Neural progenitor cell (in vitro differentiated cells): ENCODE measurements at regions not wholly inside any gene's neighbourhood (a gene's known extent, or its start where the extent isn't known, plus 50 kb on each side); places are given as distances from the start of the nearest gene placed in this dataset.

Experiments
- DNase-seq: peaks from one replicate; pipeline ENCODE4 v3.0.0-alpha.2; 2016; ENCODE audit warnings: low spot score
- H2AFZ ChIP-seq: fragments of 200-600 bp; sonication (generic); replicated peaks from 2 replicates; pipeline ENCODE4 v1.6.1; 2016; ENCODE audit warnings: antibody characterized with exemption
- H3F3A ChIP-seq: fragments of 200-600 bp; sonication (generic); 2 replicates; pipeline ENCODE4 v1.6.1; 2016; ENCODE audit warnings: antibody characterized with exemption, low read depth
- H3K27ac ChIP-seq: fragments of 200-600 bp; sonication (generic); 2 replicates; pipeline ENCODE4 v1.5.1; 2016; ENCODE audit warnings: mild to moderate bottlenecking
- H3K27me3 ChIP-seq: fragments of 200-600 bp; sonication (generic); 2 replicates; pipeline ENCODE4 v1.6.1; 2016; ENCODE audit warnings: mild to moderate bottlenecking, moderate library complexity
- H3K36me3 ChIP-seq: fragments of 200-600 bp; sonication (generic); 2 replicates; pipeline ENCODE4 v1.5.1; 2016
- H3K4me1 ChIP-seq: fragments of 200-600 bp; sonication (generic); 2 replicates; pipeline ENCODE4 v1.6.1; 2016; ENCODE audit warnings: mixed run types
- H3K4me2 ChIP-seq: fragments of 200-600 bp; sonication (generic); 2 replicates; pipeline ENCODE4 v1.6.1; 2016
- H3K4me3 ChIP-seq: fragments of 200-600 bp; sonication (generic); 2 replicates; pipeline ENCODE4 v1.5.1; 2016
- H3K79me2 ChIP-seq: fragments of 200-600 bp; sonication (generic); 2 replicates; pipeline ENCODE4 v1.6.1; 2016; ENCODE audit warnings: low read depth
- H3K9ac ChIP-seq: fragments of 200-600 bp; sonication (generic); 2 replicates; pipeline ENCODE4 v1.6.1; 2016
- H3K9me3 ChIP-seq: fragments of 200-600 bp; sonication (generic); 2 replicates; pipeline ENCODE4 v1.5.1; 2016; ENCODE audit warnings: low read depth
- H4K20me1 ChIP-seq: fragments of 200-600 bp; sonication (generic); 2 replicates; pipeline ENCODE4 v1.6.1; 2016; ENCODE audit warnings: low read depth
- H3K27ac Mint-ChIP-seq: 3 replicates; pipeline ENCODE4 v1.8.0; 2021; ENCODE audit warnings: mixed read lengths
- H3K27me3 Mint-ChIP-seq: 2 replicates; pipeline ENCODE4 v1.8.0; 2022; ENCODE audit warnings: low read depth, mild to moderate bottlenecking, inconsistent platforms, moderate library complexity, mixed read lengths; ENCODE audit not compliant: insufficient read depth
- H3K36me3 Mint-ChIP-seq: 3 replicates; pipeline ENCODE4 v1.8.0; 2021; ENCODE audit warnings: mixed read lengths
- H3K4me1 Mint-ChIP-seq: 3 replicates; pipeline ENCODE4 v1.8.0; 2021; ENCODE audit warnings: mixed read lengths
- H3K4me3 Mint-ChIP-seq: 3 replicates; pipeline ENCODE4 v1.8.0; 2021; ENCODE audit warnings: mild to moderate bottlenecking, moderate library complexity, mixed read lengths
- H3K9me3 Mint-ChIP-seq: 3 replicates; pipeline ENCODE4 v1.8.0; 2020; ENCODE audit warnings: mixed read lengths
- CTCF ChIP-seq: fragments of 200-600 bp; sonication (generic); IDR thresholded peaks from 2 replicates; pipeline ENCODE4 v1.5.1; 2017; ENCODE audit warnings: antibody characterized with exemption, mild to moderate bottlenecking
- EZH2 ChIP-seq: fragments of 200-600 bp; sonication (generic); IDR thresholded peaks from 2 replicates; pipeline ENCODE4 v1.6.1; 2017; ENCODE audit warnings: antibody characterized with exemption, mild to moderate bottlenecking, moderate library complexity
- EZH2phosphoT487 ChIP-seq: fragments of 200-600 bp; sonication (generic); IDR thresholded peaks from 2 replicates; pipeline ENCODE4 v1.6.1; 2017; ENCODE audit warnings: antibody characterized with exemption

GRCh38 chr11:123291201-123291869 is 96.3 kb upstream of the CLMP start:
- Mint-ChIP-seq H3K4me1 (peaks cover 3% of the 10 kb centered on the region), H3K36me3 (peaks cover 2% of the 10 kb centered on the region), H3K27ac (no peak overlapping the region), H3K27me3 (peaks cover 4% of the 10 kb centered on the region), H3K9me3 (no peaks in the 10 kb centered on the region), H3K4me3 (no peak overlapping the region)
- H3K4me2 ChIP-seq, result no peak overlapping the region
- H3K9me3 ChIP-seq, result no peaks in the 10 kb centered on the region
- H3K9ac ChIP-seq, result no peak overlapping the region
- no peak overlapping the region for H3K4me3 ChIP-seq
- no peaks in the 10 kb centered on the region for H3K27me3 ChIP-seq
- TF ChIP-seq EZH2 (no peak), EZH2phosphoT487 (no peak), CTCF (no peak)
- H3K27ac ChIP-seq, result no peak overlapping the region
- H4K20me1 ChIP-seq, result no peaks in the 10 kb centered on the region
- DNase-seq, result no peak
- H3F3A ChIP-seq, result no peaks in the 10 kb centered on the region
- H3K4me1 ChIP-seq, result no peaks in the 10 kb centered on the region
- H2AFZ ChIP-seq, result no peak overlapping the region
- H3K36me3 ChIP-seq, result no peaks in the 10 kb centered on the region
- H3K79me2 ChIP-seq, result no peaks in the 10 kb centered on the region

DNA sequence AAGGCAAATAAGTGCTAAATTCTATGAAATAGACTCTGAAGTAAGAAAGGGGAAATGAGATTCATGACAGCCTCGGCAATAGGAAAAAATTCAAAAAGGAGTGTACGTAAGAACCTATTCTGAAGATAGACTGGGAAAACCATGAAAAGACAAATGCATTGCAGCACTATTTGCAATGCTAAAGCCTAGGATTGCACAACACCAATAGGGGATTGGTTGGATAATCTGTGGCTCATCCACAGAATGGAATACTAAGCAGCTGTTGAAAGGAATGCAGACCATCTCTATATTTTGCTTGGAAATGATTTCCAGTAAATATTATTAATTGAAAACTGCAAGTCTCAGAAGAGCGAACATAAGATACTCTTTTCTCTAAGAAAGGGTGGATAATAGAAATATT is 91.7 kb upstream of the CLMP start:
- Mint-ChIP-seq H3K9me3 (no peaks in the 10 kb centered on the region), H3K36me3 (peaks cover 2% of the 10 kb centered on the region), H3K4me1 (peaks cover 15% of the 10 kb centered on the region), H3K27ac (no peak overlapping the region), H3K27me3 (peaks cover 5% of the 10 kb centered on the region), H3K4me3 (no peak overlapping the region)
- Histone ChIP-seq H3F3A (no peaks in the 10 kb centered on the region), H3K79me2 (no peaks in the 10 kb centered on the region), H3K9ac (no peak overlapping the region), H3K4me1 (no peaks in the 10 kb centered on the region), H3K27me3 (no peaks in the 10 kb centered on the region), H4K20me1 (no peaks in the 10 kb centered on the region), H3K9me3 (no peaks in the 10 kb centered on the region), H3K4me3 (no peak overlapping the region), H2AFZ (no peak overlapping the region), H3K4me2 (no peak overlapping the region), H3K27ac (no peak overlapping the region), H3K36me3 (no peaks in the 10 kb centered on the region)
- TF ChIP-seq CTCF, result no peak
- no peak for TF ChIP-seq EZH2phosphoT487
- no peak for TF ChIP-seq EZH2
- DNase-seq, result no peak

DNA sequence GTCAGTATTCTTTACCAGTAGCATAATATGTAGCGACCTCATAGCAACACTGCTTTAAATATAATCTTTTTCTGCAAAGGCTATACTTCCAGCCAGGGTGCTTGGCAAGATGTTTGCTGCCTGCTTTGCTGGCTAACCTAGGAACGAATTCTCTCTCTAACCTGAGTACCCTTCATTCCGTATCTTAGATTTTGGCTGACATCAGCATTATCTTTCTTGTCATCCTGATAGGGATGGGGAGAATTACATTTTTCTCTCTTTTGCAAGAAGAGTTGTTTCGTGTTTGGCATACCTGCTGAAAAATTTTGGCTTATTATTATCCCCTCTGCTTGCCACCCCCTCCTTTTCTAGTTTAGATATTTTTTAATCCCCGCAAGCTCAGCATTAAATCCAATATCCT is 91.2 kb upstream of the CLMP start:
- Histone ChIP-seq H4K20me1 (no peaks in the 10 kb centered on the region), H2AFZ (no peak overlapping the region), H3K4me2 (no peak overlapping the region), H3K9me3 (no peaks in the 10 kb centered on the region), H3K4me3 (no peak overlapping the region), H3K36me3 (no peaks in the 10 kb centered on the region), H3K79me2 (no peaks in the 10 kb centered on the region), H3K27ac (no peak overlapping the region), H3K9ac (no peak overlapping the region), H3K27me3 (no peaks in the 10 kb centered on the region), H3F3A (no peaks in the 10 kb centered on the region), H3K4me1 (no peaks in the 10 kb centered on the region)
- Mint-ChIP-seq H3K4me3 (no peak overlapping the region), H3K9me3 (no peaks in the 10 kb centered on the region), H3K27ac (no peak overlapping the region), H3K4me1 (peaks cover 16% of the 10 kb centered on the region), H3K27me3 (peaks cover 11% of the 10 kb centered on the region), H3K36me3 (peaks cover 2% of the 10 kb centered on the region)
- TF ChIP-seq EZH2, result no peak
- no peak for TF ChIP-seq EZH2phosphoT487
- TF ChIP-seq CTCF, result no peak
- DNase-seq, result no peak
